NCI-H1092 treated with DMSO at 0.1 percent for 48 hours (cell line): ENCODE measurements at regions not wholly inside any gene's neighbourhood (a gene's known extent, or its start where the extent isn't known, plus 50 kb on each side); places are given as distances from the start of the nearest gene placed in this dataset.
"Not testable (repeated sequence)": the region's sequence is repeated elsewhere in the genome, so short reads cannot be mapped to it uniquely, and the experiment has no call there.

ENCODE experiments used
- DNase-seq: peaks from one replicate; lab custom pipeline; 2025; lab: John Stamatoyannopoulos, UW

DNA sequence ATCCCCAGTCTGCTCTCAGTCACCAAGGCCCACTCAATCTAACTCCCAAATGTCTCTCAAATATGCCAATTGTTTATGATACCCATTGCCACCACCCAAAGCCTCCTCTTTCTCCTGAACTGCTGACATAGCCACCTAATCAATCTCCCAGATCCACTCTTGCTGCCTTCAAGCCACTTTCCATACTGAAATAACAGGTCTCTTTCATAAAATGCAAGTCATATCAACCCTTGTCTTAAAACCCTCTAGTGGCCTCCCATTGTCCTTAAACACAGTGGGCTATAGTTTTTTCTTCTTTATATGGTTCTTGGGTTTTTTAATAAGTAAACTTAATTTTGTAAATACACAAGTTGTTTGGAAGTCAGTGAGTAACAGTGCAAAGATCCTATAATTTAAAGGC lies 155.2 kb upstream of the ZC3H12C start:
- no peak for DNase-seq

DNA sequence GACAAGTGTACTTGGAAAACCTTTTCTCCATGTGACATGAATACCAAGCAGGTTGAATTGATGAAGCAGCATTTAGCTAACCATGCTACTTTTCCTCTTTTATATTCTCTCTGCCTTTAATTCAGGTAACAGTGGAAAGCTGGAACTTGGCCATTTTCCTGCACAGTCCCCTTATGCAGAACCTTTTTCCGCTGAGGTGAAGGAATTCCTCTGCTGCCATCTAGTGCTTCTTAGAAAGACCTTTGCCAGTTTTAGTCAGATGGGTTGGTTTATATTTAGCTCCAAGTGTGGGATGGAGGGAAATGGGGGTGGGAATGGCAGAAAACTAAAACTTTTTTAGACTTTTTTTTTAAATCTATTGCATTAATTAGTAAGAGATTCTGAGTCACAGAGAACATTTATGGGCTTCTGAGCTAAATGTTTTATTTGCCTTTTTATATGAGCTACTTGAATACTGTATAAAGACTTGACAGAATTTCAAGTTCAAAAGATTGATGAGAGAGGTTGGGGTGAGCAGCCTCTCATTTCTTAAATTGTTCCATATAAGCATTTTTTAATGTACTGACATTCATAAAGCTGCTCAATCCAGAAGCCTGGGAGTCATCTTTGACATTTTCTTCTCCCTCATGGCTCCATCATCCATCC lies 153.9 kb upstream of the ZC3H12C start:
- DNase-seq, result peak; percentile 88

DNA sequence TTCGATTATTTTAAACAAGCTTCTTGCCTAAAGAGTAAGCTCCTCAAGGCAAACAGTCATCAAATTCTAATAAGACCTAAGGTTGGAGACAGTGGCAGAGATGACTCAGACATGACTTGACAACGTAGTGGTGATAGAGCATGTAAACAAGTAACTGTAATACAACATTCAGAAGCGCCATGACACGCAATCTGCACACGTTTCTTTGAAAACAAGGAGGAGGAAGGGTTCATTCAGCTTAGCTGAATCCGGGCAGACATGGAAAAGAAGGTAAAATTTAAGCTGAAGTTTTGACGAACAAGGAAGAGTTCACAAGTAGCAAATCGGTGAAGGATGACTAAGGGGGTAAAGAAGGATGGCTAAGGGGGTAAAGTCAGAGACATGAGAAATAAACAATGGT lies 152.4 kb upstream of the ZC3H12C start:
- no peak for DNase-seq

DNA sequence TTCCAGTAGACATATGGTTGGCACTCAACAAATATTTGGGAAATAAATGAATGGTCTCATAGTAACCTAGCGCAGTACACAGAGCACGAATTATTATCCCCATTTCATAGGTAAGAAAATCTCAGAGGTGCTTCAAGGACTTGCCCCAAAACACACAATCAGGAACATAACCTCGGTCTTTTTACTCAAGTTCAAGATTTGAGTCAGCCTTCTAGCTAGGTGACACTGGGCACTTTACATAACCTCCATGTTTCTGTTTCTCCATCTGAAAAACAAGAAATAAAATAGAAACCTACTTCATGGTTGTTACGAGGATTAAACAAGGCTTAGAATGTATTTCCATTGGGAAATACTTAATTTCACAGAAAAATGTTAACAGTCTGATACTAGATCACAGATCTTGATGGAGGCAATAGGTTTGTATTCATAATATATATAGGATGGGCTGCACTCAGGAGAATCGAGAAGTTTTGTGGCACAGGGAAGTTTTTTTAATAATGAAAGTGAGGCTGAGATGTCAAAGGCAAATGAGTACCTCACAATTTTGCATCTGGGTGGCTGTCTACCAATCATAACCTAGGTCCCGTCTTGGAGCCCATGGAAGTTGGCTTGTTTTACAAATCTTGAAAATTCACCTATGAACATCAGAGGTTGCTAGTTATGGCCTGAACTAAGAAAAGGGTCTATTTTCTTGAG lies 147.4 kb upstream of the ZC3H12C start:
- DNase-seq, result no peak

DNA sequence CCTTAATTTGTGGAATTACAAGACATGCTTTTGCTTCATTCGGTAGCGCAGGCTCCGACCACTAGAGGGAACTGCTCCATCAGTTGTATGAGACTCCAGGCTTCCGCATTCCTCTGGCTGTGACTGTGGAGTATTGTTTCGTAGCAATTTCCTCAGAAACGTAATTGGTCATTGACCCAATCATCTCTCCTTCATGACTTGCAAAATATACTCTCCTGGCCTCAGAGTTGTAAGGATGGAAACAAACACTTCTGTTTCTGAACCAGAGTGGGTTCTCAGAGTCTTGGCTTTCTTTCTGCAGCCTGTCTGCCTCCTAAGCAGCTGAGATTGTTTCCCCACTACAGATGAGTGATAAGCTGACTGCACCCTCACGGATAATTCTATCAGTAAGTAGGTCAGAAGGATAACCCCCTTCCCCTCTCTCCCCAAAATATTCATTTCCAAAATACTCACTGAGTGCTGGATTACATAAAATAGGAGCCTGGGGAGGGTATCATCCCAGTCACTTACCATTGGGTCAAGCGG lies 146.8 kb upstream of the ZC3H12C start:
- DNase-seq, result peak; percentile 78

DNA sequence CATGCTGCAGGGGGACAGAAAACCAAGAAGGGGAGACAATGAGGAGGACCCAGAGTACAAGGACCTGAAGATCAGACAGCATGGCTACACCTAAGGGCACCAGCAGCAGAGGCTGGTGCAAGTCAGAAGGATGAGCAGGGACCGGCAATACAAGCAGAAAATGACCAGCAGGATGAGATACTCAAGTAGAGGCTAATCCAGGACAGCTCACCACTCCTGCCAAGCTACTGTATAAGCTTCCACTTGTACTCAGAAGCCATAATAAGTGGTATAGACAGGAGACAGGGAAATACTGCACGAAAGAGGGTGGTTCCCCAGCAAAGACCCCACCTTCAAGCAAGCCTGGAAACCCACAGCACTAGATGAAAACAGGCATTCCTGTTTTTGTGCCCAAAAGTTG lies 138.7 kb upstream of the ZC3H12C start:
- DNase-seq, result no peak

DNA sequence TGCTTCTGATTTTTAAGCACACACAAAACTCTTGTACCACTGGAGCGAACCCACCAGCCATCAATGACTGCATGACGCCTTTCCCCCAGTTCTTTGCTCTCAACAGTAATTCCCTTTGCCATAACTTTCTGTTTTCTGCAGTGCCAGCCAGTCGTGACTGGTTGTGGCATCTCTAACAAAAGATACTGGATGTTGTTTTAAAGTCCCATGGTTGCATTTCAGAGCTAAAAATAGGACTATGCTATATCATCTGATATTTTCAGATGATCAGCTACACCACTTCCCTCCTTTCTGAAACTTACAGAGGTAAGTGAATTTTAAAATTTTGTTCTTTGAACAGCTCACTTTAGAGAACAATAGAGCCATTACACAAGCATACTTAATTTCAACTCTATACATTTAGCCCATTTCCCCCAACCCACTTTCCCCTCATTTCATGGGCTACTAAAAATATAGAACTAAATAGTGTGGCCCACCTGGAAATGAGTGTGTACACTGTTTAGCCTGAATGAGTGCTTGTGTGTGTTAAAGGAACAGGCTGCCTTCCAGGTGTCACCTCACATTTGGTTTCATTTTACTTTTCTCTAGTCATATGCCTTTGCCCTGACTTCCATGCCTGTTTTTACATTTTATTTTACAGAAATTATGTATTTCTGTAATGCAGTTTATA lies 136.9 kb upstream of the ZC3H12C start:
- peak; percentile 26 for DNase-seq

DNA sequence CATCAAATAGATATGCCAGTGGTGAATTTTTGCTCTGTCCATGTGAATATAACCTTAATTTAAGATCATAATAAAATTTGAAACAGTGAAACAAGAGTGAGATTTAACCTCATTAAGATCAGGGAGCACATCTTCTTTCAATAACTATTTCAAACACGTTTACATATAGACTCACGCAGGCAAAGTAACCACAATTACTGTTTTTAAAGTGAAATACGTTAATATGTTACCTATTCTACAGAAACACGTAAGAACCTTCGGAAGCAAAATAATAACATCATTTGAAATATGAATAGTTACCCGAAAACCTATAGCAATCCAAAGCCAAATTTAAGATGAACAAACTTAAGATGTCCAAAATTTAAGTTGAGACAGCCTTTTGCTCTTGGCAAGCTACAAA lies 136.2 kb upstream of the ZC3H12C start:
- DNase-seq, result no peak

DNA sequence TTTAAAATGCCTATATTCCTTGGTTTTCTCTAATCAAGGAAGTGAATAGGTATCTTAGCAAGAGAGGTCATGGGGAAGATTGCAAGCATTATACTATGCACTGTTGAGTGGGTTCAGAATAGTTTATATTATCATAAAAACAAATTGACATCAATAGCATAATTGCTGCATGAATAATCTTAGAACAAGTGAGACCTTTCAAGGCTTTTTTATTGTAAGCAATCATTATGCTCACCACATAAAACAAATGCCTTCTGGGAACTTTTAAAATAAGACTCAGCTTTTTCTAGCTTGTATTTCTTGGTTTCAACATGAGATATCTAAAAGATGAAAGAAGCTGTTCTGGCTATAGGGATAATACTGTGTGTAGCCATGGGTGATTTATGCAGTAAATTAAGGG lies 135.6 kb upstream of the ZC3H12C start:
- DNase-seq, result no peak

DNA sequence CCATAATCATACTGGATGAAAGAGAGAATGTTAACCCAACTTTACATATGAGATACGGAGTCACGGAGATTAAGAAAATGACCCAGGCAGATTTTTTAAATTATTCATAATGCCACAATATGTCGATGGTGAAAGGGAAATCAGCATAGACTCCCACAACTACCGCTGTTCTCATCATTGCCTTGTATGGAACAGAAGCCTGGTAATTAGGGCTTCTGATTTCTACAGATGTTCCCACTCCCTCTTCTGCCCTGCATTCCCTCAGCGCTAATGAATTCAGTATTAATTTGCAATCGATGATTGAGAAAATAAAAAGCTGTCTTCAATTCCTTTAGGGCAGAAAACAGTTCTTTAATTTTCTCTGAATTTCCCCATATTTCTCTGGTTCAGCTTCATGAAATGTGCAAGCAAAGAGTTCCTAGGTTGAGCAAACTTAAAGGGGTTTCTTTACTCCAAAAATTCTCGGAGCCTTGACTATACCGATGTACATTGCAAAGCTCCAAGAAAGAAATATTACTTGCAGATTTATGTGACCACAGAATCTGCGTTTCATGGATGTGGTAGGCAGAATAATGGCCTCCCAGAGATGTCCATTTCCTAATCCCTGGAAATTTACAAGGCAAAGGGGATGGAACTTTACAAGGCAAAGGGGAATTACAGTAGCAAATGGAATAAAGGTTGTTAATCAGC lies 134.9 kb upstream of the ZC3H12C start:
- DNase-seq, result no peak

DNA sequence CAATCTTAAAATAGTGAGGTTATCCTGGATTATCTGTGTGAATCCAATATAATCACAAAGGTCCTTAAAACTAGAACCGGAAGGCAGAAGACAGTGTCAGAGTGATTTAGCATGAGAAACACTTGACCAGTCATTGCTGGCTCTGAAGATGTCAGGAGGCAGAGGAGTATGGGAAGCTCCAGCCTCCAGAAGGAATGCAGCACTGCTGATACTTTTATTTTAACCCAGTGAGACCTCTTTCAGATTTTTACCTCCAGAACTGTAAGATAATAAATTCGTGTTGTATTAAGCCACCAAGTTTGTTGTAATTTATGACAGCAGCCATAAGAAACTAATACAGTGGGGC lies 134.4 kb upstream of the ZC3H12C start:
- DNase-seq, result no peak

DNA sequence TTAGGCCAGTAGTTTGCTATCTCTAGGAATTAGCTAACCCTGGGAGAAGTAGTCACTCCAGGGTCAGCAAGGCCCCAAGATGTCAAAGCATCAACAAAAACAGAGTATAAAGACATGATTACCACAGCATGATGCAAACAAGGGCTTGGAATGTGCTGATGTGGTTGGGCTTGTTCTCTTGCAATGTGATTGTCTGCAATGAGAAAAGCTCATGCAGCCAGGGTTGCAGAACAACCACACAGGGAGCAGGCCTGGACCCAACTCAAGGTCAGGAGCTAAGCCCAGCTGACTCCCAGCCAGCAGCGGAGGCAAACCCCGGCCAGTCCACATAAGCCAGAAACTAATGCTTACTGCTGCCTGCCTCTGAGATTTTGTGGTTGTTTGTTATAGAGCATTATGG lies 132.4 kb upstream of the ZC3H12C start:
- DNase-seq, result no peak

DNA sequence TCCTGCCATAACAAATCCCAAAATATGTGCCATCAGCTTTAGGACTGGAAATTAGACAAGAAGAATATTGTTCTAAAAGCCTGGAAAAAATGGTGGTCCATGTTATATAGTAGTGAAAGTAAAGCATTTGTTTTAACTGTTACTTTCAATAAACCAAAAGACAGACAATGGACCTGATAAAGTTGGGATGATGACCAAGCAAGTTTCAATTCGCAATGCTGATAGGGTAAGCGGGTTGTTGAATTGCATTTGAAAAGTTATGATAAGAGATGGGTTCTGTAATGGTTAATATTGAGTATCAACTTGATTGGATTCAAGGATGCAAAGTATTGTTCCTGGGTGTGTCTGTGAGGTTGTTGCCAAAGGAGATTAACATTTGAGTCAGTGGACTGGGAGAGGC lies 131.9 kb upstream of the ZC3H12C start:
- no peak for DNase-seq

DNA sequence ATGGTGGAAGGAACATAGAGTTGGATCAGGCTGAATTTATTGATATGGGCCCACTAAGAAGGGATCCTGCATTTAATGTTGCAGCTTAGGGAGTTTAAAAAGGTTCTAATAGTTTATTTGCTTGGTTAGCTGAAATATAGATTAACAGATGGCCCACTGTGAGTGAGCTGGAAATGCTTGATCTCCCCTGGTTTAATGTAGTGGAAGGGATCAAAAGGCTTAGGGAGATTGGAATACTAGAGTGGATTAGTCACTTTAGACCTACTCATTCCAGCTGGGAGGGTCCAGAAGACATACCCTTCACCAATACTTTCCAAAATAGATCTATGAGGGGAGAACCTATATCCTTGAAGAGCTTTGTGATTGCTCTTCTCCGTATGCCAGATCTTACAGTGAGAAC lies 130.1 kb upstream of the ZC3H12C start:
- DNase-seq, result no peak

DNA sequence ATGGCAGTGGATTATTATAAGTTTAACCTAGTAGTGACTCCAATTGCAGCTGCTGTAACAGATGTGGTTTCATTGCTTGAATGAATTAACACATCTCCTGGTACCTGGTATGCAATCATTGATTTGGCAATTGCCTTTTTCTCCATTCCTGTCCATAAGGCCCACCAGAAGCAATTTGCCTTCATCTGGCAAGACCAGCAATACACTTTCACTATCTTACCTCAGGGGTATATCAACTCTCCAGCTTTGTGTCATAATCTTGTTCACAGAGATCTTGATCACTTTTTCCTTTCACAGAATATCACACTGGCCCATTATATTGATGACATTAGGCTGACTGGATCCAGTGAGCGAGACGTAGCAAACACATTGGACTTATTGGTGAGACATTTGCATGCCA lies 128.7 kb upstream of the ZC3H12C start:
- no peak for DNase-seq

DNA sequence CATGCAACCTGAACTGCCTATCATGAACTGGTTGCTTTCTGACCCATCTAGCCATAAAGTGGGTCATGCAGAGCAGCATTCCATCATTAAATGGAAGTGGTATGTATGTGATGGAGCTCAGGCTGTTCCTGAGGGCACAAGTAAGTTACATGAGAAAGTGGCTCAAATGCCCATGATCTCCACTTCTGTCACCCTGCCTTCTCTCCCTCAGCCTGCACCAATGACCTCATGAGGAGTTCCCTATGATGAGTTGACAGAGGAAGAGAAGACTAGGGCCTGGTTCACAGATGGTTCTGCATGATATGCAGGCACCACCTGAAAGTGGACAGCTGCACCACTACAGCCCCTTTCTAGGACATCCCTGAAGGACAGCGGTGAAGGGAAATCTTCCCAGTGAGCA lies 127.7 kb upstream of the ZC3H12C start:
- DNase-seq, result not testable (repeated sequence)

DNA sequence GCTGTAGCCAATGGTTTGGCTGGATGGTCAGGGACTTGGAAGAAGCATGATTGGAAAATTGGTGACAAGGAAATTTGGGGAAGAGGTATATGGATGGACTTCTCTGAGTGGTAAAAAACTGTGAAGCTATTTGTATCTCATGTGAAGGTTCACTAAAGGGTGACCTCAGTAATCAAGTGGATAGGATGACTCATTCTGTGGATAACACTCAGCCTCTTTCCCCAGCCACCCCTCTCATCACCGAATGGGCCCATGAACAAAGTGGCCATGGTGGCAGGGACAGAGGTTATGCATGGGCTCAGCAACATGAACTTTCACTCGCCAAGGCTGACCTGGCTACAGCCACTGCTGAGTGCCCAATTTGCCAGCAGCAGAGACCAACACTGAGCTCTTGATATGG lies 127.3 kb upstream of the ZC3H12C start:
- not testable (repeated sequence) for DNase-seq

DNA sequence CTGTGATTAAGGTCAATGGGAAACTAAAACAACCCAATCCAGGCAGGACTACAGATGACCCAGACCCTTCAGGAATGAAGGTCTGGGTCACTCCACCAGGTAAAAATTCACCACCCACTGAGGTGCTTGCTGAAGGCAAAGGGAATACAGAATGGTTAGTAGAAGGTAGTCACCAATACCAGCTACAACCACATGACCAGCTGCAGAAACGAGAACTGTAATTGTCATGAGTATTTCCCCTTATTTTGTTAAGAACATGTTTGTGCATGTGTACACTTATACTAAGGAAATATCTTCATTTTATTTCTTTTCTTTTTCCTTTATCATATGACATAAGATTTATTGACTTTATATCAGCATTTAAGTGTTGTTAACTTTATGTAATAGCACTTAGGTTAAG lies 126.1 kb upstream of the ZC3H12C start:
- DNase-seq, result not testable (repeated sequence)

DNA sequence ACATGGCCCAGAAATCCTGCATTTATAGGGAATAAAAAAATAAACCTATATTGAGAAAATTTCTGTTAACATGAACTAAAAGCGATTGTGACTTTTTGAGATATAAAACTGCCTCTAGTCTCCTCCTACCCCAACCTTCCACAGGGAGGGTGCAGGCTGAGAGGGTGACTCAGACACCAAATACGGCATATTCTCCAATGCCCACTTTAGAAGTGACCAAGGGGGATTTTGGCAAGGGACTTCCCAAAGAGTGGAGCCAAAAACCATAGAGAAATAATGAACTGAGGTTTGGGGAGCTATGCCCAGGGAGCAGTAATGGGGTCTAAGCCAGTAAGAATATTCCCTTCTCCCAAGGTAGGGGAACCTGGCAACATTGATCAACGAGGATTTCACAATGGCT lies 124.9 kb upstream of the ZC3H12C start:
- DNase-seq, result no peak

DNA sequence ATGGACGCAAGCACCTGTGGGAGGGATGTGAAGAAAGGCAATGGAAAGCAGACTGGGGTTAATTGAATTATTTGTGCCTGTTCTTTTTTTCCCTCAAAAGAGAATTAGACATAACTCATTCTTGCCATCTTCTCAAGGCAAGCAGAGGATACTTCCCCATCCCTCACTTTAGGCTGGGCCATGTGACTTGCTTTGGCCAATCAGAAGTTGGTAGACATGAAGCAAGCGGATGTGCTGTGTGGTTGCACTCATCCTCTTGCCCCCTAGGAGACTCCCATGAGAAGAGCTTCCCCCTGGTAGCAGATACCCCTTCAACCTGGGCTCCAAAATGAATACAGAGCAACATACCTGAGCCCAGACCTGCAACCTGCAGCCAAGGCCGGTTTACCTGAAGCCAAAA lies 124.4 kb upstream of the ZC3H12C start:
- DNase-seq, result no peak

DNA sequence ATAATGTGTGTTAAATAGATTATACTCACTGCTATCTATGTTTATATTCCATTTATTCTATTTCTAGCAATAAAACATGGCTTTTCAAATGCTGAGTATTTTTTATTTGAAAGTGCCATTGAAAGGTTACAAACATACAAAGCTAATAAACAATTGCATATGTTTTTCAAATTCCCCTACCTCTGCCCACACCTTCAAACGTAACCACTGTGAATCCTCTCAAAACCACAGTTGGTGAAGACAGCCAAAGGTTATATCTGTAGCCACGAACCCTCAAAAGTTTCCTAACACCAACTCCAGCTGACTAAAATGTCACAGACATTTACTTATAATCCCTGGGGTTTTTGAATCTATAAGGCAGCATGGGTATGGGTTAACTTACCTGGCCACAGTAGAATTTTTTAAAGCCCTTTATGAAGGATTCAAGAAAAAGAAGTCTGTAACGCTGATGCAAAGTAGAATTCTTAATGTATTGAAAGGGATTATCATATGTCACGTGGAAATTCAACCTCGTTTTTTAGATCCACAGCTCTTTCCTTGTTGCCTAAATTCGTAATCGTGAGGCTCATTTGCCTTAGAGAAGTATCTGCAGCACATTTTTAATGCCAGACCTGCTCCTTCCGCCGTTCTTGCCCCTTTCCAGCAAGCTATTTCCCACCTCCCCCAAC lies 122.5 kb upstream of the ZC3H12C start:
- DNase-seq, result no peak

DNA sequence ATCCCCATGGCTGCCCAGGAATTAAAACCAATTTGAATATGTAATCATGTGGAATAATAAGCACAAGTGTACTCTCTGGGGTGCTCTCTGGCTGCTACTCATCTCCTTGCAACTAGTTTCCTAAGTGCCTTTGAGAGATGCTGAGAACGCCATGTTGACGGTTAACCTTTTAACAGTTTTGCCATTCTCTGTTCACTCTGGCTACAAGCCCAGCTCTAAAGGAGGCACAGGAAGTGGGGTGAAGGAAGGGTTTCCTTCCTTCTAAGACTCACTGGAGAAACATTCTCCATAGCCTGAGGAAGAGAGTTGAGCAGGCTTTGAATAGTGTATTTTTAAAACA lies 122.0 kb upstream of the ZC3H12C start:
- DNase-seq, result no peak
